DOHH2 (cell line): ENCODE measurements at regions not wholly inside any gene's neighbourhood (a gene's known extent, or its start where the extent isn't known, plus 50 kb on each side); places are given as distances from the start of the nearest gene placed in this dataset.

Experiments
- EZH2phosphoT487 ChIP-seq: fragments of 200-600 bp; sonication (generic); IDR thresholded peaks from 2 replicates; pipeline ENCODE4 v1.6.1; 2017; ENCODE audit warnings: borderline replicate concordance, mild to moderate bottlenecking, antibody characterized with exemption, low read length, moderate library complexity, mixed read lengths
- TF ChIP-seq, protein P1 (sequence below): fragments of 200-600 bp; sonication (generic); IDR thresholded peaks from one replicate; pipeline ENCODE4 v1.5.1; 2014; ENCODE audit warnings: antibody characterized with exemption, mild to moderate bottlenecking, low read depth, low read length; ENCODE audit not compliant: poor library complexity, severe bottlenecking

DNA sequence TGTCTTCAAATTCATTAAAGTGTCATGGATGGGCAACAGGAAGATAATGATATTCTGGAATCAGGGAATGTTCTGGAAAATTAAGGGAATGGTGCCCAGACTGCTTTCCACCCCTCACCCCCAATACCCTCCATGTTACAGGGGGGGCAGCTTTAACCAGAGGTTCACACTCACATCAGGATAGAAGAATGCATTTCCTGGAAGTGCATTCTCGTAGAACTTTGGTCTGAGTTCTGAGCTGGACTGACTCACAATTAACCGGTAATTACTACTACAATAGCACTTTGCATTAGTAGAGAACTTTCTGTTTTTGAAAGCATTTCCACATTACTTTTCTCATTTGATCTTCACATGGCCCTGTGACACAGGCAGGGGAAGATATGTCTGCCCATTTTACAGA, 52.5 kb upstream of the SHISA3 start:
- TF ChIP-seq, protein P1, sequence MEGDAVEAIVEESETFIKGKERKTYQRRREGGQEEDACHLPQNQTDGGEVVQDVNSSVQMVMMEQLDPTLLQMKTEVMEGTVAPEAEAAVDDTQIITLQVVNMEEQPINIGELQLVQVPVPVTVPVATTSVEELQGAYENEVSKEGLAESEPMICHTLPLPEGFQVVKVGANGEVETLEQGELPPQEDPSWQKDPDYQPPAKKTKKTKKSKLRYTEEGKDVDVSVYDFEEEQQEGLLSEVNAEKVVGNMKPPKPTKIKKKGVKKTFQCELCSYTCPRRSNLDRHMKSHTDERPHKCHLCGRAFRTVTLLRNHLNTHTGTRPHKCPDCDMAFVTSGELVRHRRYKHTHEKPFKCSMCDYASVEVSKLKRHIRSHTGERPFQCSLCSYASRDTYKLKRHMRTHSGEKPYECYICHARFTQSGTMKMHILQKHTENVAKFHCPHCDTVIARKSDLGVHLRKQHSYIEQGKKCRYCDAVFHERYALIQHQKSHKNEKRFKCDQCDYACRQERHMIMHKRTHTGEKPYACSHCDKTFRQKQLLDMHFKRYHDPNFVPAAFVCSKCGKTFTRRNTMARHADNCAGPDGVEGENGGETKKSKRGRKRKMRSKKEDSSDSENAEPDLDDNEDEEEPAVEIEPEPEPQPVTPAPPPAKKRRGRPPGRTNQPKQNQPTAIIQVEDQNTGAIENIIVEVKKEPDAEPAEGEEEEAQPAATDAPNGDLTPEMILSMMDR = no peak
- TF ChIP-seq EZH2phosphoT487 = no peak
